Small intestine (tissue), 7 donors: ENCODE measurements at regions not wholly inside any gene's neighbourhood (a gene's known extent, or its start where the extent isn't known, plus 50 kb on each side); places are given as distances from the start of the nearest gene placed in this dataset.
"Not testable (repeated sequence)": the region's sequence is repeated elsewhere in the genome, so short reads cannot be mapped to it uniquely, and the experiment has no call there.

ENCODE experiments used
- DNase-seq, 2 donors: peaks; one replicate each; pipeline versions ENCODE4 v3.0.0 to v3.0.0-alpha.2; 2013
- FAIRE-seq: peaks from 2 replicates; lab custom pipeline; 2012; peaks lifted over from hg19 to GRCh38; lab: Jason Lieb, UNC
- H3K27ac ChIP-seq, 3 donors: one replicate each; pipeline ENCODE4 v1.5.1; 2013; ENCODE audit warnings: low read length in 2 of 3, mild to moderate bottlenecking in 2 of 3, control low read depth in 1 of 3, inconsistent platforms in 1 of 3, low read depth in 1 of 3, moderate library complexity in 1 of 3
- H3K27me3 ChIP-seq, 3 donors: one replicate each; pipeline ENCODE4 v1.6.1; 2013; ENCODE audit warnings: low read length in 3 of 3, inconsistent platforms in 1 of 3; ENCODE audit not compliant: control insufficient read depth in 3 of 3, insufficient read depth in 3 of 3
- H3K36me3 ChIP-seq, 3 donors: one replicate each; pipeline ENCODE4 v1.6.1; 2013; ENCODE audit warnings: low read length in 3 of 3, inconsistent platforms in 1 of 3, low read depth in 1 of 3, mild to moderate bottlenecking in 1 of 3, moderate library complexity in 1 of 3; ENCODE audit not compliant: control insufficient read depth in 3 of 3, insufficient read depth in 2 of 3
- H3K4me1 ChIP-seq, 3 donors: one replicate each; pipeline ENCODE4 v1.6.1; 2013; ENCODE audit warnings: low read length in 2 of 3, inconsistent platforms in 1 of 3, low read depth in 1 of 3, mild to moderate bottlenecking in 1 of 3, moderate library complexity in 1 of 3; ENCODE audit not compliant: control insufficient read depth in 3 of 3, insufficient read depth in 2 of 3
- H3K4me3 ChIP-seq, 3 donors: one replicate each; pipeline ENCODE4 v1.5.1; 2013; ENCODE audit warnings: low read length in 3 of 3, control low read depth in 1 of 3, inconsistent platforms in 1 of 3, low read depth in 1 of 3, mild to moderate bottlenecking in 1 of 3, moderate library complexity in 1 of 3
- H3K9me3 ChIP-seq, 2 donors: one replicate each; pipeline ENCODE4 v1.6.1; 2013; ENCODE audit warnings: low read depth in 1 of 2, low read length in 1 of 2; ENCODE audit not compliant: control insufficient read depth in 2 of 2, insufficient read depth in 1 of 2
- WGBS, 3 donors: extraction: QIAGEN DNeasy Blood & Tissue Kit; methylation state at CpG; one replicate each; pipeline ENCODE4 v1.1.7; 2013; 5-methylcytosine and 5-hydroxymethylcytosine counted together
- donor health status: healthy with polysubstance abuse.
- donor health status: control.
- donor health status: control.
- donor health status: Bipolar disorder and iron deficiency.
- donor health status: healthy.

DNA sequence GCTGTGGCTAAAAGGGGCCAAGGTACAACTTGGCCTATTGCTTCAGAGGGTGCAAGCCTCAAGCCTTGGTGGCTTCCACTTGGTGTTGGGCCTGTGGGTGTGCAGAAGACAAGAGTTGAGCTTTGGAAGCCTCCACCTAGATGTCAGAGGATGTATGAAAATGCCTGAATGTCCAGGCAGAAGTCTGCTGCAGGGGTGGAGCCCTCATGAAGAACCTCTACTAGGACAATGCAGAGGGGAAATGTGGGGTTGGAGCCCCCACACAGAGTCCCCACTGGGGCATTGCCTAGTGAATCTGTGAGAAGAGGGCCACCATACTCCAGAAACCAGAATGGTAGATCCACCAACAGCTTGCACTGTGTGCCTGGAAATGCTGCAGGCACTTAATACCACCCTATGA lies 332.1 kb upstream of the SASH1 start:
- H3K9me3 ChIP-seq = peaks cover 1 to 28% of the 10 kb centered on the region in 2 donors
- not testable (repeated sequence) for FAIRE-seq, DNase-seq, H3K4me3 ChIP-seq, H3K27me3 ChIP-seq, H3K27ac ChIP-seq, H3K4me1 ChIP-seq, H3K36me3 ChIP-seq

DNA sequence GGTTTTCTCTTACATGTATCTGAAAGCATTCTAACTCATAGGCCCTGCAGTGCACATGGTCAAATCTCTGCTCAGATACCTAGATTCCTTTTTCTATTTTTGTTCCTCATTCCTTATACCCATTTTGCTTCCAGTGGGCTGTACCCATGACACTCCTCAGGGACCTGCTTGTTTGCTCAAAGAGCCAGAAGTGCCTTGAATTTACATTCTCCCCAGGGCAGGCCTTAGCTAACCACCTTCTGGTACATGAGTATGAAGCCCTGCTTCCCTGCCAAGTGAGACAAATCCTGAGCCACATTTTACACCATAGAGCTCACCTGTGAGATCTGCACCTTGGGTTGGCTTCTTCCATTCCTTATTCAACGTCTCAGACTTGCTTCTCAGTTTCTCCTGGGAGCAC lies 326.6 kb upstream of the SASH1 start:
- Histone ChIP-seq H3K27ac (no peak overlapping the region), H3K36me3 (no peaks in the 10 kb centered on the region), H3K9me3 (peaks cover 0 to 11% of the 10 kb centered on the region in 2 donors), H3K27me3 (no peaks in the 10 kb centered on the region), H3K4me1 (no peaks in the 10 kb centered on the region), H3K4me3 (no peak overlapping the region)
- WGBS, 3 donors = 76 to 90% (median 82%) methylated on average over 1 of the region's 1 CpG
- FAIRE-seq (no peak), DNase-seq (no peak)

DNA sequence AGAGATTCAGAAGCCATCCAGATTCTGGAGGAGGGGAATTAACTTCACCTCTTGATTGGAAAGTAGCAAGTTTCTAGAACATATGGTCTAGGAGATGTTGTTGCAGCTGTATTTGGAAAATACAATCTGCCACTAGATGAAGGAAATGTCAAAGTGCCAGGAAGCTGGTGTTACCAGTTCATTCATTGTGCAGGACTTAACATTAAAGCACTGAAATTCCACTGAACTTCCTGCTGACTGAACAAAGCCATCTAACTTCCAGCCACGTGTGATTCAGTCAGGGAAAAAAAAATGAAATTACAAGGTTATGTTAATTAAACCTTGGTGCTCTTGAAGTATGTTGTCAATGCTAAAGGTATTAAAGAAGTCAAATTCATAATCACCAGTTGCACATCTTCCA lies 321.5 kb upstream of the SASH1 start:
- FAIRE-seq = no peak
- no peak overlapping the region for H3K4me3 ChIP-seq
- no peaks in the 10 kb centered on the region for H3K27me3 ChIP-seq
- no peak for DNase-seq
- H3K27ac ChIP-seq = no peak overlapping the region
- whole genome bisulfite sequencing, 3 donors = 5 to 31% (median 17%) methylated on average over 1 of the region's 1 CpG
- H3K36me3 ChIP-seq = no peaks in the 10 kb centered on the region
- H3K4me1 ChIP-seq = no peaks in the 10 kb centered on the region
- peaks cover 0 to 4% of the 10 kb centered on the region in 2 donors for H3K9me3 ChIP-seq

DNA sequence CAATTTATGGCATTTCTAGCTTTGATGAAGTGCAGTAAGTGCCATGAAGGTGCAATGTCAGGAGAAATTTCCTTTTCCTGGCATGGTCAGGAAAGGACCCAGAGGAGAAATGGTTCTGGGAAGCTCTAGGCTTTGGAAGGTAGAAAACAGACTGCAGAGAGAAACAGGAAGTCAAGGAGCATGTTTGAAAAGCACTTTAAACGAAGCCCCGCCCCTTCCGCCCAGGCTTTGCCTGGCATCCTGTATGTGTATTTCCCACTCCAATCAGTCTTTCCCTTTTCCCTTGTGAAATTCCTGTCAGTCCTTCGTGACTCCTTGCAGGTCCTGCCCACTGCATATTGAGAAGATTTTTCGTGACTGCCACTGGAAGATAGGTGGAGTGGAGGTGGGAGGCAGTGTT lies 320.9 kb upstream of the SASH1 start:
- peaks cover 0 to 2% (median 0%) of the 10 kb centered on the region in 3 donors for H3K4me1 ChIP-seq
- no peaks in the 10 kb centered on the region for H3K36me3 ChIP-seq
- H3K27me3 ChIP-seq = no peaks in the 10 kb centered on the region
- H3K9me3 ChIP-seq = peaks cover 0 to 4% of the 10 kb centered on the region in 2 donors
- FAIRE-seq (no peak), DNase-seq (no peak)
- no peak overlapping the region for H3K4me3 ChIP-seq
- H3K27ac ChIP-seq = no peak overlapping the region
- 57 to 61% (median 58%) methylated on average over 5 of the region's 5 CpGs for WGBS, 3 donors

DNA sequence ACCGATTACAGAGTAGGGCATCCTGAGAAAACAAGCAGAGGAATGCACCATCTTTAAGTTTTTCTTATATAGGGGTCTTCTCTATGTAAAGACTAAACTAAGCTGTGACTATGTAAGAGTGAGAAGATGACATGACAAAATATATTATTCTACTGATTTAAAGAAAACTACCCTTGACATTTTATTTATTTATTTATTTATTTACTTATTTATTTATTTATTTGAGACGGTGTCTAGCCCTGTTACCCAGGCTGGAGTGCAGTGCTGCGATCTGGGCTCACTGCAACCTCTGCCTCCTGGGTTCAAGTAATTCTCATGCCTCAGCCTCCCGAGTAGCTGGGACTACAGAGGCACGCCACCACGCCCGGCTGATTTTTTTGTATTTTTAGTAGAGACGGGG lies 320.4 kb upstream of the SASH1 start:
- not testable (repeated sequence) for H3K4me1 ChIP-seq, H3K27ac ChIP-seq, FAIRE-seq, H3K9me3 ChIP-seq, H3K27me3 ChIP-seq, H3K36me3 ChIP-seq, H3K4me3 ChIP-seq, DNase-seq
- WGBS, 3 donors = 90 to 98% (median 94%) methylated on average over 8 of the region's 8 CpGs

DNA sequence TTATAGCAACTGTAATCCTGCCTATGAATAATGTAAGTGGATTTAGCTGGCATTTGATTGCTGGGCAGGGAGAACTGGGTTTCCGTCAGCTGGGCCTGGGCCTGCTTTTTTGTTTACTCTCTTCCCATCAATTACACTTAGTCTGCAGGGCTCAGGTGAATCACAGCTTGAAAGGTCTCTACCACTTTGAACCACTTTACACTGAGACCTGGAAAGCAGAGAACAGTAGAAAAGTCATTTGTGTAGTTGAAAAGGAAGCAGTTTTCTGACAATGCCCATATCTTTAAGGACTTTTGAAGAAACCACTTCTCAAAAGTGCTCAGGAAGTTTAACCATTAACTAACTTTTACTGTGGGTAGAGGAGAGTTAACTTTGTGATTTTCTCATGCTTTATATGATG lies 315.4 kb upstream of the SASH1 start:
- FAIRE-seq (no peak), DNase-seq (peak; percentile 5 to 28)
- no peak overlapping the region for H3K27ac ChIP-seq
- peaks cover 0 to 3% (median 0%) of the 10 kb centered on the region in 3 donors for H3K4me1 ChIP-seq
- peaks cover 0 to 4% of the 10 kb centered on the region in 2 donors for H3K9me3 ChIP-seq
- 4 to 58% (median 39%) methylated on average over 1 of the region's 1 CpG for WGBS, 3 donors
- no peak overlapping the region for H3K4me3 ChIP-seq
- H3K36me3 ChIP-seq = no peaks in the 10 kb centered on the region
- H3K27me3 ChIP-seq = no peaks in the 10 kb centered on the region

DNA sequence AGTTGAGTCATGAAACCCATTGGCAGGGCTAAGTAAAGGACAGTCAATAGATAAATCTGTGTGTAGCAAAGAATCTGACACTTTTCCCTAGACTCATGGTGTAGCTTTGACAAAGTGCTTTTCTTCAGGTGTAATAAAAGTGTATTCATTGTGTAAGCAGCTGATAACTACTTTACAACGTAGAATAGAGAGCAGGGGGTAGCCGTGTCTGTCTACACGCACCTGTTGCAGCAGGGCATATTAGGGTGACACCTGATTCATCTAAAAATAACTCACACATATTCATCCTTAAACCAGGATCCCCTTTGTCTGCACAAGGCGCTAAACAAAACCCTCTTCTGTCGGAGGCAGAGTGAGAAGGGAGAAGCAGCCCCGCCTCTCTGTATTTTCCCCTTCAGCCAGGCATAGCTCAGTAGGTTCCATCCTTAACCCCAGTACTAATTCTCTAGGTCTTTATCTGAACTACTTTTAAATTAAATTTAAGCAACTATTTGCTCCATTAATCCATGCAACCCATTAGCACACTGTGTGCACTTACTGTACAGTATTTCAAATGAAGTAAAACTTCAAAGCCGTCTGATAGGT lies 306.7 kb upstream of the SASH1 start:
- 29 to 68% (median 47%) methylated on average over 7 of the region's 7 CpGs for WGBS, 3 donors

DNA sequence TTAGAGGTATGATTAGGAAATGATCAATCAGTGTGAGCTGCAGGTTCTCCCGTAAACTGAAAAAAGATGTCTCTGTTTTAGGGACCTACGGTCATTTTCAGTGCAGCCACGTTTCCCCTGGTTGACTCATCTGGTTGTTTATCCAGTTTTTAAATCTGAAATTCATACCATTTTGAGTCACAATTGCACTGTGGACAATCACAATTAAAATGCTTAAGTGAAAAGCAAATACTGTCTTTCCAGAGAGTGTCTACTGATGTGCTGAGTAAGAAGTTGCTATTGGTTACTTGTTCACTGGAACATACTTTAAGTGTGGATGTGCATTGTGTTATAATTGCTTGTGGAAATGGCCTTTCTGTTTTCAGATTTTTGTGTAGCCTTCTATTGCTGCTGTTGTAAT lies 305.1 kb upstream of the SASH1 start:
- Histone ChIP-seq H3K36me3 (no peaks in the 10 kb centered on the region), H3K27me3 (no peaks in the 10 kb centered on the region), H3K4me3 (no peak overlapping the region), H3K9me3 (no peaks in the 10 kb centered on the region), H3K27ac (no peak overlapping the region), H3K4me1 (peaks cover 0 to 14% (median 0%) of the 10 kb centered on the region in 3 donors)
- DNase-seq (no peak), FAIRE-seq (no peak)
- 68 to 79% (median 75%) methylated on average over 3 of the region's 3 CpGs for WGBS, 3 donors

More for the DNA sequence above, 306.7 kb upstream of the SASH1 start:
- FAIRE-seq = no peak
- Histone ChIP-seq H3K9me3 (no peaks in the 10 kb centered on the region), H3K36me3 (no peaks in the 10 kb centered on the region), H3K4me1 (peaks cover 0 to 14% (median 0%) of the 10 kb centered on the region in 3 donors), H3K27me3 (no peaks in the 10 kb centered on the region), H3K4me3 (no peak overlapping the region), H3K27ac (peak overlapping the region in 1 of 3 donors; percentile 6)
- peak; percentile 2 to 65 for DNase-seq

DNA sequence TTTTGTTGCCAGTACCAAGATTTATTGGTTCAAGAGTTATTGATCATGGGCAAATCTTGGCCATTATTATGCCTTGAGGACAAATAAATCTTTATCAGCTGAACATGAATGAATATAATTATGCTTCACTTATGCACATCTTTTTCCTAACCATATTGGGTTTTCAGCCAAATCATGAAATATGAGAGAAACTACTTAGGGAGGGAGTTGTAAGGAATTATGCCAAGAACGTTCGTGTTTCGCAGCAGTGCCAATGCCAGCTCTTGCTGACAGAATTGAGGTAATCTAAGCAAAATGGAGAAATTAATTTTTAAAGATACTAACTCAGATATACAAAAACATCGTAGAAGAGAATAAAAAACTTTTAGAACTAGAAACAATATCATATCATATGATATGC lies 301.1 kb upstream of the SASH1 start:
- DNase-seq = no peak
- no peaks in the 10 kb centered on the region for H3K27me3 ChIP-seq
- no peak overlapping the region for H3K4me3 ChIP-seq
- H3K9me3 ChIP-seq = no peaks in the 10 kb centered on the region
- peaks cover 0 to 1% (median 0%) of the 10 kb centered on the region in 3 donors for H3K4me1 ChIP-seq
- no peak overlapping the region for H3K27ac ChIP-seq
- 81 to 91% (median 86%) methylated on average over 4 of the region's 4 CpGs for WGBS, 3 donors
- no peak for FAIRE-seq
- no peaks in the 10 kb centered on the region for H3K36me3 ChIP-seq
